ENCODE measurements at regions not wholly inside any gene's neighbourhood (a gene's known extent, or its start where the extent isn't known, plus 50 kb on each side); places are given as distances from the start of the nearest gene placed in this dataset.

- H3K9me3 Mint-ChIP-seq: peaks cover 8% of the 10 kb centered on the region
- H3K36me3 Mint-ChIP-seq (ENCODE audit: low read depth): no peaks in the 10 kb centered on the region
- Histone ChIP-seq H3K9me3 (ENCODE audit: control insufficient read depth in 1 of 2, insufficient read depth in 1 of 2, low read length in 2 of 2) (peaks cover 0 to 14% of the 10 kb centered on the region in 2 experiments), H3K4me1 (ENCODE audit: insufficient read depth, low read length) (no peaks in the 10 kb centered on the region), H3K36me3 (ENCODE audit: insufficient read depth, low read length) (no peaks in the 10 kb centered on the region), H3K27me3 (ENCODE audit: control insufficient read depth in 1 of 2, insufficient read depth in 2 of 2, low read length in 2 of 2) (no peaks in the 10 kb centered on the region), H3K27ac (ENCODE audit: low read depth in 1 of 2, low read length in 2 of 2) (no peak overlapping the region), H3K4me3 (ENCODE audit: low read length) (no peak overlapping the region)
- ChIA-PET CTCF (no interaction called here), POLR2A (no interaction called here)
- H3K27me3 Mint-ChIP-seq: no peaks in the 10 kb centered on the region
- no peaks in the 10 kb centered on the region for H3K4me1 Mint-ChIP-seq (ENCODE audit: low read depth)
- H3K27ac Mint-ChIP-seq: no peak overlapping the region
- intact Hi-C loops (cut with DNase I, micrococcal nuclease): no loop called here
- no peak overlapping the region for H3K4me3 Mint-ChIP-seq
- no peak for DNase-seq
- TF ChIP-seq, protein P1, sequence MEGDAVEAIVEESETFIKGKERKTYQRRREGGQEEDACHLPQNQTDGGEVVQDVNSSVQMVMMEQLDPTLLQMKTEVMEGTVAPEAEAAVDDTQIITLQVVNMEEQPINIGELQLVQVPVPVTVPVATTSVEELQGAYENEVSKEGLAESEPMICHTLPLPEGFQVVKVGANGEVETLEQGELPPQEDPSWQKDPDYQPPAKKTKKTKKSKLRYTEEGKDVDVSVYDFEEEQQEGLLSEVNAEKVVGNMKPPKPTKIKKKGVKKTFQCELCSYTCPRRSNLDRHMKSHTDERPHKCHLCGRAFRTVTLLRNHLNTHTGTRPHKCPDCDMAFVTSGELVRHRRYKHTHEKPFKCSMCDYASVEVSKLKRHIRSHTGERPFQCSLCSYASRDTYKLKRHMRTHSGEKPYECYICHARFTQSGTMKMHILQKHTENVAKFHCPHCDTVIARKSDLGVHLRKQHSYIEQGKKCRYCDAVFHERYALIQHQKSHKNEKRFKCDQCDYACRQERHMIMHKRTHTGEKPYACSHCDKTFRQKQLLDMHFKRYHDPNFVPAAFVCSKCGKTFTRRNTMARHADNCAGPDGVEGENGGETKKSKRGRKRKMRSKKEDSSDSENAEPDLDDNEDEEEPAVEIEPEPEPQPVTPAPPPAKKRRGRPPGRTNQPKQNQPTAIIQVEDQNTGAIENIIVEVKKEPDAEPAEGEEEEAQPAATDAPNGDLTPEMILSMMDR (IDR thresholded peaks at IDR 0.05): no peak
- ATAC-seq (ENCODE audit: poor library complexity): no peak
Observed at GRCh38 chr11:80587906-80588305, 1147.1 kb upstream of the TENM4 start.

- ChIA-PET CTCF (no interaction called here), POLR2A (no interaction called here)
- Histone ChIP-seq H3K27me3 (ENCODE audit: control insufficient read depth in 1 of 2, insufficient read depth in 2 of 2, low read length in 2 of 2) (no peaks in the 10 kb centered on the region), H3K4me3 (ENCODE audit: low read length) (no peak overlapping the region), H3K4me1 (ENCODE audit: insufficient read depth, low read length) (no peaks in the 10 kb centered on the region), H3K36me3 (ENCODE audit: insufficient read depth, low read length) (no peaks in the 10 kb centered on the region), H3K27ac (ENCODE audit: low read depth in 1 of 2, low read length in 2 of 2) (no peak overlapping the region), H3K9me3 (ENCODE audit: control insufficient read depth in 1 of 2, insufficient read depth in 1 of 2, low read length in 2 of 2) (peaks cover 0 to 14% of the 10 kb centered on the region in 2 experiments)
- peaks cover 14% of the 10 kb centered on the region for H3K9me3 Mint-ChIP-seq
- TF ChIP-seq, protein P1 (IDR thresholded peaks at IDR 0.05): no peak
- no peaks in the 10 kb centered on the region for H3K27me3 Mint-ChIP-seq
- ATAC-seq (ENCODE audit: poor library complexity): no peak
- no peaks in the 10 kb centered on the region for H3K36me3 Mint-ChIP-seq (ENCODE audit: low read depth)
- no peak for DNase-seq
- no peak overlapping the region for H3K27ac Mint-ChIP-seq
- intact Hi-C loops (cut with DNase I, micrococcal nuclease): no loop called here
- no peaks in the 10 kb centered on the region for H3K4me1 Mint-ChIP-seq (ENCODE audit: low read depth)
- no peak overlapping the region for H3K4me3 Mint-ChIP-seq
Observed at GRCh38 chr11:80586464-80586863, 1145.6 kb upstream of the TENM4 start.

DNA sequence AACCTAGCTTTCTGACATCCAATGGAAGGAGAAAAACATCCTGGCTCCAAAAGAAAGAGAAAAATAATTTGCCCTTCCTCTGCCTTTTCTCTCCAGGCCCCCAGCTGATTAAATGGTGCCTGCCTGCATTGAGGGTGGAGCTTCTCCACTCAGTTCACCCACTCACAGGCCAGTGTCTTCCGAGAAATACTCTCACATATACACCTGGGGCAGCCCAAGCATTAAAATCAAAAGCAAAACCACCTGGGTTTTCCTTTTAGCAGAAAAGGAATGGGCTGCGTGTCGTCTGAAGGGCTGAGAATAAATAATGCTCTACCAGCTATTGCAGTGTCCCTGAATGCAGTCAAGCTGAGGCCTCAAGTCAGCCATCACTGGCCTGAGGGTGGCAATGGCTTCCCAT lies 1143.8 kb upstream of the TENM4 start:
- DNase-seq (no peak), ATAC-seq (ENCODE audit: poor library complexity) (no peak)
- H3K9me3 Mint-ChIP-seq: peaks cover 22% of the 10 kb centered on the region
- ChIA-PET CTCF (no interaction called here), POLR2A (no interaction called here)
- H3K4me3 Mint-ChIP-seq: no peak overlapping the region
- H3K27me3 Mint-ChIP-seq: no peaks in the 10 kb centered on the region
- H3K36me3 Mint-ChIP-seq (ENCODE audit: low read depth): no peaks in the 10 kb centered on the region
- no peak overlapping the region for H3K27ac Mint-ChIP-seq
- TF ChIP-seq, protein P1 (IDR thresholded peaks at IDR 0.05): no peak
- Histone ChIP-seq H3K27ac (ENCODE audit: low read depth in 1 of 2, low read length in 2 of 2) (no peak overlapping the region), H3K27me3 (ENCODE audit: control insufficient read depth in 1 of 2, insufficient read depth in 2 of 2, low read length in 2 of 2) (no peaks in the 10 kb centered on the region), H3K4me3 (ENCODE audit: low read length) (no peak overlapping the region), H3K4me1 (ENCODE audit: insufficient read depth, low read length) (no peaks in the 10 kb centered on the region), H3K9me3 (ENCODE audit: control insufficient read depth in 1 of 2, insufficient read depth in 1 of 2, low read length in 2 of 2) (peaks cover 0 to 14% of the 10 kb centered on the region in 2 experiments), H3K36me3 (ENCODE audit: insufficient read depth, low read length) (no peaks in the 10 kb centered on the region)
- intact Hi-C loops (cut with DNase I, micrococcal nuclease): no loop called here
- H3K4me1 Mint-ChIP-seq (ENCODE audit: low read depth): no peaks in the 10 kb centered on the region

All from CD4-positive, alpha-beta T cell (primary cell).